GM12878 (cell line): ENCODE measurements at regions not wholly inside any gene's neighbourhood (a gene's known extent, or its start where the extent isn't known, plus 50 kb on each side); places are given as distances from the start of the nearest gene placed in this dataset.

Experiments used
- ATAC-seq: fragments of 200-7000 bp; cut with Tn5 transposase; 3 replicates; pipeline ENCODE4 v1.9.1; 2020; ENCODE audit warnings: mild to moderate bottlenecking, moderate library complexity
- BruUV-seq: library from RNA; stranded (reverse); fragments of 400-500 nt; replicated peaks from 2 replicates; lab custom pipeline; 2021; lab: Mats Ljungman, UMichigan
- CTCF ChIA-PET: fragments of 300-600 bp; sonication (Branson Sonifier 250); formaldehyde crosslinking; extraction: SDS; loops from one replicate; lab custom pipeline; 2021; ENCODE audit warnings: inconsistent platforms; lab: Yijun Ruan, JAX
- POLR2A ChIA-PET: fragments of 350-600 bp; formaldehyde crosslinking; extraction: SDS; loops from one replicate; lab custom pipeline; 2021; ENCODE audit warnings: inconsistent platforms; lab: Charles Lee
- RAD21 ChIA-PET: fragments of 300-600 bp; sonication (Branson Sonifier 250); formaldehyde crosslinking; loops from one replicate; lab custom pipeline; 2023; ENCODE audit warnings: antibody characterized with exemption; ENCODE audit not compliant: unreplicated experiment; lab: Charles Lee
- SMC1A ChIA-PET: fragments of 300-600 bp; sonication (Branson Sonifier 250); formaldehyde crosslinking; loops from one replicate; lab custom pipeline; 2023; ENCODE audit not compliant: unreplicated experiment, uncharacterized antibody; lab: Charles Lee
- DNase-seq: peaks from one replicate; pipeline ENCODE4 v3.0.0-alpha.2; 2011; ENCODE audit warnings: low read depth, low spot score
- FAIRE-seq: peaks from 3 replicates; lab custom pipeline; 2011; peaks lifted over from hg19 to GRCh38; lab: Jason Lieb, UNC
- H2AFZ ChIP-seq: 2 replicates; pipeline ENCODE4 v1.6.0; 2011; ENCODE audit warnings: low read depth, low read length, control low read depth; ENCODE audit not compliant: control insufficient read depth
- H3K27ac ChIP-seq: 2 replicates; pipeline ENCODE4 v1.5.1; 2011; ENCODE audit warnings: control low read depth; ENCODE audit not compliant: control insufficient read depth, insufficient read depth
- H3K27me3 ChIP-seq, 2 experiments: replicated peaks in 1 of 2; 2 replicates each; pipeline versions ENCODE4 v1.6.0 to v1.6.1; 2011; ENCODE audit warnings: low read length in 1 of 2; ENCODE audit not compliant: control insufficient read depth in 2 of 2, insufficient read depth in 2 of 2
- H3K36me3 ChIP-seq, 2 experiments: 2 replicates each; pipeline ENCODE4 v1.5.1; 2011; ENCODE audit warnings: low read length in 1 of 2; ENCODE audit not compliant: control insufficient read depth in 2 of 2, insufficient read depth in 2 of 2
- H3K4me1 ChIP-seq: 2 replicates; pipeline ENCODE4 v1.6.1; 2011; ENCODE audit warnings: mild to moderate bottlenecking, low read length, moderate library complexity, mixed read lengths; ENCODE audit not compliant: control insufficient read depth, insufficient read depth
- H3K4me2 ChIP-seq: 2 replicates; pipeline ENCODE4 v1.6.0; 2011; ENCODE audit warnings: control low read depth; ENCODE audit not compliant: control insufficient read depth, insufficient read depth
- H3K4me3 ChIP-seq: fragments of 200-600 bp; sonication (generic); 2 replicates; pipeline ENCODE4 v1.5.1; 2016
- H3K79me2 ChIP-seq: 2 replicates; pipeline ENCODE4 v1.6.0; 2011; ENCODE audit warnings: low read length; ENCODE audit not compliant: control insufficient read depth, insufficient read depth
- H3K9ac ChIP-seq: 2 replicates; pipeline ENCODE4 v1.8.0; 2011; ENCODE audit warnings: low read length, control low read depth, mixed read lengths; ENCODE audit not compliant: control insufficient read depth, insufficient read depth
- H3K9me3 ChIP-seq: replicated peaks from 3 replicates; pipeline ENCODE4 v1.5.1; 2011; ENCODE audit warnings: mild to moderate bottlenecking, low read length; ENCODE audit not compliant: control insufficient read depth, insufficient read depth
- H4K20me1 ChIP-seq: 2 replicates; pipeline ENCODE4 v1.6.0; 2011; ENCODE audit not compliant: control insufficient read depth, insufficient read depth
- CBX5 ChIP-seq: sonication (generic); IDR thresholded peaks from 2 replicates; pipeline ENCODE4 v1.6.1; 2016; ENCODE audit warnings: low read depth, moderate library complexity, mild to moderate bottlenecking, inconsistent platforms
- HDGF ChIP-seq: fragments of 450-650 bp; IDR thresholded peaks from 2 replicates; pipeline ENCODE4 v1.6.1; 2016; ENCODE audit warnings: antibody characterized with exemption
- IKZF2 ChIP-seq, 2 experiments: fragments of 450-650 bp; IDR thresholded peaks; 2 replicates each; pipeline ENCODE4 v1.6.1; 2017; ENCODE audit warnings: mild to moderate bottlenecking in 2 of 2, moderate library complexity in 2 of 2
- NKRF ChIP-seq: fragments of 450-650 bp; conservative IDR thresholded peaks from 2 replicates; pipeline ENCODE4 v1.6.1; 2017; ENCODE audit warnings: mild to moderate bottlenecking, moderate library complexity
- SMAD1 ChIP-seq: fragments of 450-650 bp; IDR thresholded peaks from 2 replicates; pipeline ENCODE4 v1.6.1; 2018; ENCODE audit warnings: mild to moderate bottlenecking, low read depth; ENCODE audit not compliant: partially characterized antibody
- SREBF2 ChIP-seq: IDR thresholded peaks from 2 replicates; pipeline ENCODE4 v1.6.1; 2012; ENCODE audit warnings: mild to moderate bottlenecking, low read length
- STAT3 ChIP-seq: IDR thresholded peaks from 2 replicates; pipeline ENCODE4 v1.6.1; 2011; ENCODE audit warnings: low read depth, low read length, improper control_type of control experiment
- ZNF622 ChIP-seq: fragments of 450-650 bp; IDR thresholded peaks from 2 replicates; pipeline ENCODE4 v1.6.1; 2017; ENCODE audit warnings: mild to moderate bottlenecking, inconsistent platforms
- ZSCAN29 ChIP-seq: fragments of 450-650 bp; IDR thresholded peaks from 2 replicates; pipeline ENCODE4 v1.6.1; 2017; ENCODE audit warnings: mild to moderate bottlenecking, moderate library complexity
- WGBS: methylation state at CpG from one replicate; pipeline ENCODE4 v1.1.6; 2016; ENCODE audit warnings: low lambda C conversion rate; ENCODE audit not compliant: insufficient replicate concordance, insufficient coverage; ENCODE audit errors: missing lambda C conversion rate; 5-methylcytosine and 5-hydroxymethylcytosine counted together
- in situ Hi-C: fragments of 300-500 bp; cut with MboI; formaldehyde crosslinking; loops from 9 replicates; pipeline ENCODE4 v1.14.3; 2018; ENCODE audit warnings: mixed read lengths
- intact Hi-C: fragments of 100-400 bp; cut with micrococcal nuclease; formaldehyde crosslinking; loops from one replicate; pipeline ENCODE4 v1.14.2; 2022; ENCODE audit not compliant: unreplicated experiment
- TF ChIP-seq, protein P1 (sequence below): fragments of 450-650 bp; IDR thresholded peaks from 2 replicates; pipeline ENCODE4 v1.6.1; 2017; ENCODE audit warnings: low read depth, mild to moderate bottlenecking, moderate library complexity
- TF ChIP-seq, protein P2 (sequence below): fragments of 450-650 bp; formaldehyde crosslinking; IDR thresholded peaks from 2 replicates; pipeline ENCODE4 v1.4.0; 2020; ENCODE audit warnings: mild to moderate bottlenecking, moderate library complexity

DNA sequence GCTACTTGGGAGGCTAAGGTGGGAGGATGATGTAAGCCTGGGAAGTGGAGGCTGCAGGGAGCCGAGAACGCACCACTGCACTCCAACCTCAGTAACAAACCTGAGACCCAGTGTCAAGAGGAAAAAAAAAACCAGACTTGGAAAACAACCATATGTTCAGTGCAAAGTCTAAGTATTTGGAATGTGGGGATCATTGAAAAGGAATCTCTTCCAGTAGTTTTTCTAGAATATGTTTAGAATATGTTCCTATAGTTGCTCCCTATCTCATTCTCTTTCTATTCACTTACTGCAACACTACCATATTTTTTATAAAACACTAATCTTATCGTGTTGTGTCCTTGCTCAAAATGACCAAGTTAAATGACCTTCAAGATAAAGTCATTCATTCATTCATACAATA lies 423.5 kb upstream of the SOX5 start:
- Histone ChIP-seq H3K4me3 (no peak overlapping the region), H3K36me3 (no peaks in the 10 kb centered on the region), H2AFZ (no peak overlapping the region), H3K4me2 (no peak overlapping the region), H3K27me3 (peaks cover 0 to 4% of the 10 kb centered on the region in 2 experiments; a peak in 2 of 4 replicates), H3K9ac (no peak overlapping the region), H4K20me1 (no peaks in the 10 kb centered on the region), H3K4me1 (no peaks in the 10 kb centered on the region), H3K9me3 (no peaks in the 10 kb centered on the region), H3K27ac (no peak overlapping the region), H3K79me2 (no peaks in the 10 kb centered on the region)
- POLR2A ChIA-PET = no interaction called here
- intact Hi-C loops (no loop called here), in situ Hi-C loops (no loop called here)
- no peak for DNase-seq
- RAD21 ChIA-PET = no interaction called here
- SMC1A ChIA-PET = no interaction called here
- no TSS peak for BruUV-seq
- no peak for ATAC-seq
- WGBS = 73% methylated on average over 3 of the region's 3 CpGs
- CTCF ChIA-PET = no interaction called here
- no peak for FAIRE-seq
- TF ChIP-seq STAT3 = no peak
- TF ChIP-seq SMAD1 = no peak
- TF ChIP-seq CBX5 = no peak
- TF ChIP-seq IKZF2 (IDR thresholded peaks at IDR 0.05) = no peak
- no peak for TF ChIP-seq HDGF
- no peak for TF ChIP-seq ZSCAN29
- no peak for TF ChIP-seq SREBF2

DNA sequence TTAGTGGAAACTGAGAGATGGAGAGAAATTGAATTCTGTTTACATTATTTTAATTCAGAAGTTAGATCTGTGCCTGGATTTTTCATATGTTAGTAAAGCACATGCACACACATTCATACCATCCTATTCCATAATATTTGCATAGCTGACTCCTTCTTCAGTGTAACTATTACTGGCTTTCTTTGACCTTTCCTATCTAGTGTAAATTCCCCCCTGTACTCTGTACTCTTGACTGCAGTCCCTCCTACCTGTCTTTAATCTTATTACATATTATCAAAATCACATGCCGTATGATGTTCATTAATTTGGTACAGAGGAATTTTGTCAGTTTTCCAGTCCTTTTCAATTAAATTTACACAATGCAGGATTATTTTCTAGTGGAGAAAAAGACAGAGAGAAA lies 417.0 kb upstream of the SOX5 start:
- Histone ChIP-seq H3K4me2 (no peak overlapping the region), H3K4me3 (no peak overlapping the region), H3K27me3 (peaks cover 0 to 10% of the 10 kb centered on the region in 2 experiments; a peak in 3 of 4 replicates), H3K79me2 (no peaks in the 10 kb centered on the region), H3K36me3 (no peaks in the 10 kb centered on the region), H3K9me3 (no peaks in the 10 kb centered on the region), H3K9ac (no peak overlapping the region), H4K20me1 (no peaks in the 10 kb centered on the region), H3K4me1 (no peaks in the 10 kb centered on the region), H3K27ac (no peak overlapping the region), H2AFZ (no peak overlapping the region)
- no peak for ATAC-seq
- 95% methylated on average over 1 of the region's 1 CpG for WGBS
- in situ Hi-C loops = no loop called here
- RAD21 ChIA-PET = no interaction called here
- SMC1A ChIA-PET = no interaction called here
- TF ChIP-seq ZNF622 = no peak
- TF ChIP-seq, protein P1, sequence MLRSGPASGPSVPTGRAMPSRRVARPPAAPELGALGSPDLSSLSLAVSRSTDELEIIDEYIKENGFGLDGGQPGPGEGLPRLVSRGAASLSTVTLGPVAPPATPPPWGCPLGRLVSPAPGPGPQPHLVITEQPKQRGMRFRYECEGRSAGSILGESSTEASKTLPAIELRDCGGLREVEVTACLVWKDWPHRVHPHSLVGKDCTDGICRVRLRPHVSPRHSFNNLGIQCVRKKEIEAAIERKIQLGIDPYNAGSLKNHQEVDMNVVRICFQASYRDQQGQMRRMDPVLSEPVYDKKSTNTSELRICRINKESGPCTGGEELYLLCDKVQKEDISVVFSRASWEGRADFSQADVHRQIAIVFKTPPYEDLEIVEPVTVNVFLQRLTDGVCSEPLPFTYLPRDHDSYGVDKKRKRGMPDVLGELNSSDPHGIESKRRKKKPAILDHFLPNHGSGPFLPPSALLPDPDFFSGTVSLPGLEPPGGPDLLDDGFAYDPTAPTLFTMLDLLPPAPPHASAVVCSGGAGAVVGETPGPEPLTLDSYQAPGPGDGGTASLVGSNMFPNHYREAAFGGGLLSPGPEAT = no peak
- no peak for TF ChIP-seq NKRF
- TF ChIP-seq, protein P2, sequence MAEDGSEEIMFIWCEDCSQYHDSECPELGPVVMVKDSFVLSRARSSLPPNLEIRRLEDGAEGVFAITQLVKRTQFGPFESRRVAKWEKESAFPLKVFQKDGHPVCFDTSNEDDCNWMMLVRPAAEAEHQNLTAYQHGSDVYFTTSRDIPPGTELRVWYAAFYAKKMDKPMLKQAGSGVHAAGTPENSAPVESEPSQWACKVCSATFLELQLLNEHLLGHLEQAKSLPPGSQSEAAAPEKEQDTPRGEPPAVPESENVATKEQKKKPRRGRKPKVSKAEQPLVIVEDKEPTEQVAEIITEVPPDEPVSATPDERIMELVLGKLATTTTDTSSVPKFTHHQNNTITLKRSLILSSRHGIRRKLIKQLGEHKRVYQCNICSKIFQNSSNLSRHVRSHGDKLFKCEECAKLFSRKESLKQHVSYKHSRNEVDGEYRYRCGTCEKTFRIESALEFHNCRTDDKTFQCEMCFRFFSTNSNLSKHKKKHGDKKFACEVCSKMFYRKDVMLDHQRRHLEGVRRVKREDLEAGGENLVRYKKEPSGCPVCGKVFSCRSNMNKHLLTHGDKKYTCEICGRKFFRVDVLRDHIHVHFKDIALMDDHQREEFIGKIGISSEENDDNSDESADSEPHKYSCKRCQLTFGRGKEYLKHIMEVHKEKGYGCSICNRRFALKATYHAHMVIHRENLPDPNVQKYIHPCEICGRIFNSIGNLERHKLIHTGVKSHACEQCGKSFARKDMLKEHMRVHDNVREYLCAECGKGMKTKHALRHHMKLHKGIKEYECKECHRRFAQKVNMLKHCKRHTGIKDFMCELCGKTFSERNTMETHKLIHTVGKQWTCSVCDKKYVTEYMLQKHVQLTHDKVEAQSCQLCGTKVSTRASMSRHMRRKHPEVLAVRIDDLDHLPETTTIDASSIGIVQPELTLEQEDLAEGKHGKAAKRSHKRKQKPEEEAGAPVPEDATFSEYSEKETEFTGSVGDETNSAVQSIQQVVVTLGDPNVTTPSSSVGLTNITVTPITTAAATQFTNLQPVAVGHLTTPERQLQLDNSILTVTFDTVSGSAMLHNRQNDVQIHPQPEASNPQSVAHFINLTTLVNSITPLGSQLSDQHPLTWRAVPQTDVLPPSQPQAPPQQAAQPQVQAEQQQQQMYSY (CRISPR knock-in tag) = no peak
- no peak for FAIRE-seq
- POLR2A ChIA-PET = no interaction called here
- intact Hi-C loops = loop anchor here (10.0 kb wide), 2 partner anchors 262 to 468 kb away; no protein-coding TSS in a partner anchor
- CTCF ChIA-PET = no interaction called here
- BruUV-seq = no TSS peak
- no peak for DNase-seq
